ENCODE measurements at regions not wholly inside any gene's neighbourhood (a gene's known extent, or its start where the extent isn't known, plus 50 kb on each side); places are given as distances from the start of the nearest gene placed in this dataset.

DNA sequence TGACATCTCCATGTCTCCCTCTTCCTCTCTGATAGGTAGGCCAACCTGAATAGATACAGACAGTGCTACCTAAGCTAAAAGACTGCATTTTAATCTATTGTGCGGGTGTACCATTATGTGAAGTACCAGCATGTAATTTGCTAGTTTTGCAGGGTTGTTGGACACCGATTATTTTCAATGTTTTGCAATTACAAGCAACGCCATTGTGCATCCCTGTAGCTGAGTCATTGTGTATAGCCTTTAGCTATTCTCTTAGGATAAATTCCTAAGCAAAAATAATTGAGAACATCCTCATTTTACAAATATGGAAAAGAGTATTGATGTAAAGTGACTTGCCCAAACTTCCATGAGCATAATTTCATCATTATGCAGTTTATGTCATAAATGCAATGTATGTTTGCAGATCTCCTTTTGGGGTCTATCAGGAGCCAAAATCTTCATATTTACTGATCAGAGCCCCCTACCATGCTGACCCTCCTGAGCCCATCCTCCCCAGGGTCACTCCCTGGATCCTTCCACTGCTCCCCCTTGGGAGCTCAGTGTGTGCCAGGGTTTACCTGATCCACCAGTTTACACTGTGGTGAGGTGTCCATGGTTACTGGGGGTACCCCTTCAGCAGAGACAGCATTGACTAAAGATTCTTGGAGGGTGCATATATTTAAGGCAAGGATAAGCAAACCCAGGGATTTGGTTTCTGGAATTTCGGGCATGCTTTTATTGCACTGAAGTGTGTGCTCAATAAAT is 80.6 kb downstream of the CCDC185 start:
- TF ChIP-seq, protein P1, sequence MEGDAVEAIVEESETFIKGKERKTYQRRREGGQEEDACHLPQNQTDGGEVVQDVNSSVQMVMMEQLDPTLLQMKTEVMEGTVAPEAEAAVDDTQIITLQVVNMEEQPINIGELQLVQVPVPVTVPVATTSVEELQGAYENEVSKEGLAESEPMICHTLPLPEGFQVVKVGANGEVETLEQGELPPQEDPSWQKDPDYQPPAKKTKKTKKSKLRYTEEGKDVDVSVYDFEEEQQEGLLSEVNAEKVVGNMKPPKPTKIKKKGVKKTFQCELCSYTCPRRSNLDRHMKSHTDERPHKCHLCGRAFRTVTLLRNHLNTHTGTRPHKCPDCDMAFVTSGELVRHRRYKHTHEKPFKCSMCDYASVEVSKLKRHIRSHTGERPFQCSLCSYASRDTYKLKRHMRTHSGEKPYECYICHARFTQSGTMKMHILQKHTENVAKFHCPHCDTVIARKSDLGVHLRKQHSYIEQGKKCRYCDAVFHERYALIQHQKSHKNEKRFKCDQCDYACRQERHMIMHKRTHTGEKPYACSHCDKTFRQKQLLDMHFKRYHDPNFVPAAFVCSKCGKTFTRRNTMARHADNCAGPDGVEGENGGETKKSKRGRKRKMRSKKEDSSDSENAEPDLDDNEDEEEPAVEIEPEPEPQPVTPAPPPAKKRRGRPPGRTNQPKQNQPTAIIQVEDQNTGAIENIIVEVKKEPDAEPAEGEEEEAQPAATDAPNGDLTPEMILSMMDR (IDR thresholded peaks at IDR 0.05; ENCODE audit: unreplicated experiment in 3 of 3) = no peak
- H3K27me3 Mint-ChIP-seq (ENCODE audit: low read depth) = peaks cover 35% of the 10 kb centered on the region
- no peaks in the 10 kb centered on the region for H3K36me3 Mint-ChIP-seq (ENCODE audit: low read depth)
- H3K27ac Mint-ChIP-seq = no peak overlapping the region
- peaks cover 2% of the 10 kb centered on the region for H3K9me3 Mint-ChIP-seq
- H3K4me1 Mint-ChIP-seq = peaks cover 6% of the 10 kb centered on the region
- H3K4me3 Mint-ChIP-seq = no peak overlapping the region

- H3K4me1 Mint-ChIP-seq = no peaks in the 10 kb centered on the region
- no peak overlapping the region for H3K4me3 Mint-ChIP-seq
- no peaks in the 10 kb centered on the region for H3K36me3 Mint-ChIP-seq (ENCODE audit: low read depth)
- TF ChIP-seq, protein P1 (IDR thresholded peaks at IDR 0.05; ENCODE audit: unreplicated experiment in 3 of 3) = no peak
- H3K27me3 Mint-ChIP-seq (ENCODE audit: low read depth) = peaks cover 37% of the 10 kb centered on the region
- H3K27ac Mint-ChIP-seq = no peak overlapping the region
- H3K9me3 Mint-ChIP-seq = peaks cover 2% of the 10 kb centered on the region
Observed at GRCh38 chr1:223474804-223475203, 81.6 kb downstream of the CCDC185 start.

DNA sequence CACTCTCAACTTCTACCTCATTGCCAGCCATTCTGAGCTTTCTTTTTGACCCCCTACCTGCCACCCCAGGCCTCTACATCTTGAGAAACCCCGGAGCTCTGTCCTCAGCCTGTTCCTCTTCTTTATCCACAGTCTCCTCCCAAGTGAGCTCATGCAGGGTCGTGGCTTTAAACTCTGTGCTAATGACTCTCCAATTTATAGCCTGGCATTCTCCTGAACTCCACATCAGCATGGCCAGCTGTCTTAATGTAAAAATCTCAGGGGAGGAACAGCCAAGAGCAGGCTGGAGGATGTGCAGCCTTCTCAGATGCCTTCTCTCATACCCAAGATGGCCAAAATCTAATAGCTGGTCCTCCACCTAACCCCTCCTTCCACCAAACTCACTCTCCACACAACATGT is 84.2 kb downstream of the CCDC185 start:
- H3K9me3 Mint-ChIP-seq = peaks cover 1% of the 10 kb centered on the region
- peaks cover 26% of the 10 kb centered on the region for H3K27me3 Mint-ChIP-seq (ENCODE audit: low read depth)
- no peaks in the 10 kb centered on the region for H3K4me1 Mint-ChIP-seq
- no peaks in the 10 kb centered on the region for H3K36me3 Mint-ChIP-seq (ENCODE audit: low read depth)
- H3K27ac Mint-ChIP-seq = no peak overlapping the region
- H3K4me3 Mint-ChIP-seq = no peak overlapping the region
- TF ChIP-seq, protein P1 (IDR thresholded peaks at IDR 0.05; ENCODE audit: unreplicated experiment in 3 of 3) = no peak

- TF ChIP-seq, protein P1 (IDR thresholded peaks at IDR 0.05; ENCODE audit: unreplicated experiment in 3 of 3) = no peak
- H3K9me3 Mint-ChIP-seq = peaks cover 4% of the 10 kb centered on the region
- no peak overlapping the region for H3K27ac Mint-ChIP-seq
- no peaks in the 10 kb centered on the region for H3K4me1 Mint-ChIP-seq
- H3K36me3 Mint-ChIP-seq (ENCODE audit: low read depth) = no peaks in the 10 kb centered on the region
- no peak overlapping the region for H3K4me3 Mint-ChIP-seq
- H3K27me3 Mint-ChIP-seq (ENCODE audit: low read depth) = peaks cover 28% of the 10 kb centered on the region
Observed at GRCh38 chr1:223478606-223479005, 85.4 kb downstream of the CCDC185 start.

GRCh38 chr1:223479261-223479660 is 86.0 kb downstream of the CCDC185 start:
- Mint-ChIP-seq H3K36me3 (ENCODE audit: low read depth) (no peaks in the 10 kb centered on the region), H3K4me1 (no peaks in the 10 kb centered on the region), H3K9me3 (peaks cover 4% of the 10 kb centered on the region), H3K4me3 (no peak overlapping the region), H3K27me3 (ENCODE audit: low read depth) (peaks cover 34% of the 10 kb centered on the region), H3K27ac (no peak overlapping the region)
- TF ChIP-seq, protein P1 (IDR thresholded peaks at IDR 0.05; ENCODE audit: unreplicated experiment in 3 of 3) = no peak
